ENCODE measurements at regions not wholly inside any gene's neighbourhood (a gene's known extent, or its start where the extent isn't known, plus 50 kb on each side); places are given as distances from the start of the nearest gene placed in this dataset.
"Not testable (repeated sequence)": the region's sequence is repeated elsewhere in the genome, so short reads cannot be mapped to it uniquely, and the experiment has no call there.

- TF ChIP-seq SMC3 (IDR thresholded peaks at IDR 0.05; ENCODE audit: low read depth, low read length); TAF1 (IDR thresholded peaks at IDR 0.05; ENCODE audit: borderline replicate concordance, low read depth, low read length): not testable (repeated sequence)
These were observed 1850.5 kb downstream of the UQCRFS1 start for GRCh38 chr19:27362438-27362837.
